Activated CD4-positive, alpha-beta memory T cell treated with anti-CD3 and anti-CD28 coated beads for 36 hours (primary cell): ENCODE measurements at regions not wholly inside any gene's neighbourhood (a gene's known extent, or its start where the extent isn't known, plus 50 kb on each side); places are given as distances from the start of the nearest gene placed in this dataset.
"Not testable (repeated sequence)": the region's sequence is repeated elsewhere in the genome, so short reads cannot be mapped to it uniquely, and the experiment has no call there.

ENCODE experiments used
- CTCF ChIA-PET: fragments of 350-600 bp; sonication (Branson Sonifier 250); formaldehyde crosslinking; loops from one replicate; lab custom pipeline; 2021; ENCODE audit warnings: antibody characterized with exemption, inconsistent platforms; lab: Charles Lee
- POLR2A ChIA-PET: fragments of 350-600 bp; sonication (Branson Sonifier 250); formaldehyde crosslinking; loops from one replicate; lab custom pipeline; 2021; ENCODE audit warnings: antibody characterized with exemption; lab: Charles Lee
- DNase-seq: peaks from one replicate; pipeline ENCODE4 v3.0.0-alpha.2; 2020
- H3K27ac Mint-ChIP-seq: one replicate; pipeline ENCODE4 v1.8.0; 2021; ENCODE audit warnings: mixed read lengths
- H3K27me3 Mint-ChIP-seq: one replicate; pipeline ENCODE4 v1.8.0; 2021; ENCODE audit warnings: mixed read lengths
- H3K36me3 Mint-ChIP-seq: one replicate; pipeline ENCODE4 v1.8.0; 2021; ENCODE audit warnings: mixed read lengths
- H3K4me1 Mint-ChIP-seq: one replicate; pipeline ENCODE4 v1.8.0; 2021; ENCODE audit warnings: low read depth, mixed read lengths
- H3K4me3 Mint-ChIP-seq: one replicate; pipeline ENCODE4 v1.8.0; 2021; ENCODE audit warnings: mild to moderate bottlenecking, mixed read lengths
- H3K9me3 Mint-ChIP-seq: one replicate; pipeline ENCODE4 v1.8.0; 2021; ENCODE audit warnings: mixed read lengths
- intact Hi-C: fragments of 100-400 bp; cut with micrococcal nuclease; formaldehyde crosslinking; loops from one replicate; pipeline ENCODE4 v1.15.1; 2023

DNA sequence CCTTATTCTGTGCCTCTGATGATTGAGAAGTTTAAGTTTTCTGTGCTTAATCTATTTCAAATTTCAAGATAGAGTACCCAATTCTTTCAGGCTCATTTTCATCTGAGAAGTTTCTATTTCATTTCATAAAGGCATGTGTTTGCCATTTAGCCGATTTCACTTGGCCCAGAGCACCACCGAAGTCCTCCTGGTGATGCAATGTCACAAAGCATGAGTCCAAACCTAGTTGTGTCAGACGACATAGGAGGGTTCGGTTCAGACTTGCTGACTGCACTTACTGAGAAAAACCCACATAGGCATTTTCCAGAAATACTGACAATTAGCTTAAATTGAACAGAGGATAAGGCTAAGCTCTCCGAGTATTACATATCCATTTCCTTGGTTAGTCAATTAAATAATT lies 152.4 kb upstream of the FAR2 start:
- Mint-ChIP-seq H3K27me3 (peaks cover 6% of the 10 kb centered on the region), H3K9me3 (no peaks in the 10 kb centered on the region), H3K4me1 (no peaks in the 10 kb centered on the region), H3K36me3 (no peaks in the 10 kb centered on the region), H3K27ac (no peak overlapping the region), H3K4me3 (no peak overlapping the region)
- ChIA-PET POLR2A (no interaction called here), CTCF (no interaction called here)
- DNase-seq, result no peak
- intact Hi-C loops, result loop anchor here (10.0 kb wide), 1 partner anchor 1262 kb away; no protein-coding TSS in a partner anchor

DNA sequence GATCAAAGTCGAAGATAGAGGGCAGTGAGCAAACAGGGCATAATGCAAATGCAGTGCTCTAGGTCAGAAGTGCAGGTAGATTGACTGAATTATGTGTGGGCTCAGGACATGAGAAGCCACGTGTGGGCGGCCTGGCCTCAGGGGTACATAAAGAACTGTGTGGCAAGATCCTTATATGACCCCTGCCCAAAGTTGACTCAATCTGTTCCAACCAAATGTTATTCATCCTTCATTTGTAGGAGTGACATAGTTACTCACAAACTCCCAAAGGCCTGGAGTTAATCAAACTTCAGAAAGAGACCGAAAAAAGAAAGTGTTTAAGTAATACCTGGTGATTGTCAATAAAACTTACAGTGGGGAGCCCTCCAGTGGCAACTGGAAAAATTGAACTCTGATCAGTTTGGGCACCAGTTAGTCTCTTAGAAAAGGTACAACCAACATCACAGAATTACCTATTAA lies 150.4 kb upstream of the FAR2 start:
- Mint-ChIP-seq H3K4me3 (no peak overlapping the region), H3K4me1 (no peaks in the 10 kb centered on the region), H3K36me3 (no peaks in the 10 kb centered on the region), H3K9me3 (no peaks in the 10 kb centered on the region), H3K27me3 (peaks cover 11% of the 10 kb centered on the region), H3K27ac (no peak overlapping the region)
- ChIA-PET POLR2A (no interaction called here), CTCF (no interaction called here)
- intact Hi-C loops, result loop anchor here (10.0 kb wide), 1 partner anchor 1264 kb away; no protein-coding TSS in a partner anchor
- DNase-seq, result peak; percentile 24

DNA sequence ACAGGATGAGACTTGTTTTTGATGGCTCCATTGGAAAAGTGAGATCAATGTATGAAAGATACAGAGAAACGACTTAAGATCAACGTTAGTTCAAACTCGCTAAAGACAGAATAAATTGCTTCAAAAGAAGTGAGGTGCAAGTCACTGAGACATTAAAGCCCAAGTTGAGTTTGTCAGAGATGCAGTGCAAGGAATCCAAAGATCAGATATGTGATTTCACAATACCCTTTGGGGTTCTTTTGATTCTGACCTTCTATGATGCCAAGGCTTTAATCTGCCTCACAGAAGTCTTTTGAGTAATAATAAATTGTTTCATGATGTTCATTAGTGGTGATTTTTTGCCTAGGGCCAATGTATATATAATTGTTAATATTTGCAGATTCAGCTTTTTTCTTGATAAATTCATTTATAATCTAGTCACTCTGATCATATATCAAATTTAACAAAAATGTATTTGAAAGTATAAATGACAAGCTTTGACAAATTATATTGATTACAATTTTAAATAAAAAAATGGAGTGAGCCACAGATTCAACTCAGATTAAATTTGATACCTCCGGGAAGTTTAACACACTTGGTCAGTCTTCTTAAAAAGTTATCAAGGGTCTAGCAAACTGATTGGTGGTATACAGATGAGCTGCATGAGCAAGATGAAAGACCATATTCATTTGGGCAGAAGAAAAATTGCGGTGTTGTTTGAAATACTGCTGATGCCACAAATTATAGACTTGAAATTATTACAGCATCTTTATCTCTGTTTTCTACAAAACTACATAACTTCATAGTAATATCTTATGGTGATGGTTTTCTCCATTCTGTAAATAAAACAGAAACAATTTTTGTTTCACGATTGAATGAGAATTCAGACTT lies 144.8 kb upstream of the FAR2 start:
- ChIA-PET CTCF (no interaction called here), POLR2A (no interaction called here)
- Mint-ChIP-seq H3K27me3 (peaks cover 13% of the 10 kb centered on the region), H3K4me3 (no peak overlapping the region), H3K27ac (no peak overlapping the region), H3K9me3 (no peaks in the 10 kb centered on the region), H3K36me3 (no peaks in the 10 kb centered on the region), H3K4me1 (no peaks in the 10 kb centered on the region)
- intact Hi-C loops, result no loop called here
- no peak for DNase-seq

DNA sequence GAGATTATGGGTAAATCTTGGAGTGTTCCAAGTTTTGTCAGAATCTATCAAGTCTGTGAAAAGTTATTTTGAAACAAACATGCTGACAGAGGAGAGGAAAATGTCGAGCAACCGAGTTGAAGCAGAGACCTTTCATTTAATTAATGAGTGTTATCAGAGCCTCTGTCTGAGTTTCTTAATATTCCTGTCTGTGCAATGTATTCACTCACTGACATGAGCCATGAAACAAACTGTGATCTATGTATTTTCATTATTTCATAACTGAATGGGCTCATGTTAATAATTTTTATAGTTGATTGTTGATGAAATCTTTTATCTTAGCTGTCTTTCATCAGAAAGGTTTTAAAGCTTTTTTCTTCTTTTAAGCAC lies 144.2 kb upstream of the FAR2 start:
- DNase-seq, result no peak
- intact Hi-C loops, result no loop called here
- CTCF ChIA-PET, result no interaction called here
- H3K27me3 Mint-ChIP-seq, result peaks cover 13% of the 10 kb centered on the region
- H3K9me3 Mint-ChIP-seq, result no peaks in the 10 kb centered on the region
- POLR2A ChIA-PET, result no interaction called here
- no peaks in the 10 kb centered on the region for H3K36me3 Mint-ChIP-seq
- H3K27ac Mint-ChIP-seq, result no peak overlapping the region
- no peaks in the 10 kb centered on the region for H3K4me1 Mint-ChIP-seq
- H3K4me3 Mint-ChIP-seq, result no peak overlapping the region

DNA sequence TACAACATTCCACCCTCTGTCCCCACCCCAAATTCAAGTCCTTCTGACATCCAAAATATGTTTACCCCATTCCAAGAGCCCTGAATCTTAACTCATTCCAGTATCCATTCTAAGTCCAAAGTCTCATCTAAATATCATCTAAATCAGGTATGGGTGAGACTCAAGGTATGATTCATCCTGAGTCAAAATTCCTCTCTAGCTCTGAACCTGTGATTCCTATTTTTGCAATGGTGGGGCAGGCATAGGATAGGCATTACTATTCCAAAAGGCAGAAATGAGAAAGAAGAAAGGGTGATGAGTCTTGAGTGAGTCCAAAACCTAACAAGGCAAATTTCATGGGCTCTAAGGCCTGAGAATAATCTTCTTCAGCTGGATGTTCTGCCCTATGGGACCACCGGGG lies 140.3 kb upstream of the FAR2 start:
- POLR2A ChIA-PET, result no interaction called here
- intact Hi-C loops, result no loop called here

DNA sequence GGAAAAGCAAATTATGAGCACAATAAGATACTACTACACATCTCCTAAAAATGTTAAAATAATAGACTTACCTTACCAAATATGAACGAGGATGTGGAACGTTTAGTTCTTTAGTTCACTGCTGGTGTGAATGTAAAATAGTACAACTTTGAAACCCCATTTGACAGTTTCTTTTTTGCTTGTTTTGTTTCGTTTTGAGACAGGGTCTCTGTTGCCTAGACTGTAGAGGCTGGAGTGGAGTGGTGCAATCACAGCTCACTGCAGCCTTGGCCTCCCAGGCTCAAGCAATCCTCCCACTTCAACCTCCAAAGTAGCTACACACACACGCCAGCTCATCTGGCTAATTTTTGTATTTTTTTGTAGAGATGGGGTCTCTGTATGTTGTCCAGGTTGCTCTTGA lies 136.4 kb upstream of the FAR2 start:
- no peaks in the 10 kb centered on the region for H3K9me3 Mint-ChIP-seq
- POLR2A ChIA-PET, result no interaction called here
- H3K36me3 Mint-ChIP-seq, result no peaks in the 10 kb centered on the region
- no peaks in the 10 kb centered on the region for H3K27me3 Mint-ChIP-seq
- H3K4me1 Mint-ChIP-seq, result no peaks in the 10 kb centered on the region
- no peak overlapping the region for H3K4me3 Mint-ChIP-seq
- no peak overlapping the region for H3K27ac Mint-ChIP-seq
- intact Hi-C loops, result no loop called here
- no peak for DNase-seq
- CTCF ChIA-PET, result no interaction called here

More for the DNA sequence above, 140.3 kb upstream of the FAR2 start:
- Mint-ChIP-seq H3K4me1 (no peaks in the 10 kb centered on the region), H3K36me3 (no peaks in the 10 kb centered on the region), H3K4me3 (no peak overlapping the region), H3K27me3 (peaks cover 2% of the 10 kb centered on the region), H3K9me3 (no peaks in the 10 kb centered on the region), H3K27ac (no peak overlapping the region)
- CTCF ChIA-PET, result no interaction called here
- DNase-seq, result no peak

DNA sequence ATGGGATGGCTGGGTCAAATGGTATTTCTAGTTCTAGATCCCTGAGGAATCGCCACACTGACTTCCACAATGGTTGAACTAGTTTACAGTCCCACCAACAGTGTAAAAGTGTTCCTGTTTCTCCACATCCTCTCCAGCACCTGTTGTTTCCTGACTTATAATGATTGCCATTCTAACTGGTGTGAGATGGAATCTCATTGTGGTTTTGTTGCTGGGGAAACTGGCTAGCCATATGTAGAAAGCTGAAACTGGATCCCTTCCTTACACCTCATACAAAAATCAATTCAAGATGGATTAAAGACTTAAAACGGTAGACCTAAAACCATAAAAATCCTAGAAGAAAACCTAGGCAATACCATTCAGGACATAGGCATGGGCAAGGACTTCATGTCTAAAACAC lies 131.5 kb upstream of the FAR2 start:
- POLR2A ChIA-PET, CTCF ChIA-PET, H3K9me3 Mint-ChIP-seq, H3K4me3 Mint-ChIP-seq, intact Hi-C loops, H3K36me3 Mint-ChIP-seq, H3K27ac Mint-ChIP-seq, H3K4me1 Mint-ChIP-seq, DNase-seq, H3K27me3 Mint-ChIP-seq: not testable (repeated sequence)

DNA sequence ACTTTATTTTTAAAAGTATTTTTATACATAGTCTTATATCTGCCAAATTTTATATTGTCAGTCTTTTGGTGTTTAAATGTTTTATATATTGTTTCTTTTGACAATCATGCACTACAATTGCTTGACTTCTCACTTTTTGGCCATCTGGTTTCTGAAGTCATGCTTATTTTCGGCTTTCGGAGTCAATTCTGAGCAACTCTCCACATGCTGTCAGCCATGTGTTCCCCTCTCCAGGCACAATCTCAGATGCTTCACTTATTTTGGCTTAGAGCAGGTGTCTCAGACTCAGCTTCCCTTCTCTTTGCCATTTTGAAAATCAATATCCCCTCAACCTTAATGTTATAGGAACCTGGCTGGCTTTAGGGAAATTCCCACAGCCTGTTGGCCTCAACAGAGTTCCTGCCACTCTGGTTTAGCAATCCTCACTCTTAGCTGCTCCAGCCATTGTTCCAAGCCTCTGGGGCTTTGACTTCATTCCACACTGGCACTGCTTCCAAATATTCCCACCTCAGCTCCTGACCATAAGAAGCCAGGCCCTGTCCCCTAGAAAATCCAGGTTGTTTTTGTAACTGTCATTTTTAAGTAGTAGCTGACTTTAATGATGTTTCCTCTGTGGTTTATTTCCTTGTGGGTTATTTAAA lies 125.5 kb upstream of the FAR2 start:
- intact Hi-C loops, result no loop called here
- no peak overlapping the region for H3K27ac Mint-ChIP-seq
- ChIA-PET POLR2A (no interaction called here), CTCF (no interaction called here)
- no peaks in the 10 kb centered on the region for H3K9me3 Mint-ChIP-seq
- no peak overlapping the region for H3K4me3 Mint-ChIP-seq
- no peaks in the 10 kb centered on the region for H3K36me3 Mint-ChIP-seq
- peaks cover 4% of the 10 kb centered on the region for H3K27me3 Mint-ChIP-seq
- peaks cover 8% of the 10 kb centered on the region for H3K4me1 Mint-ChIP-seq
- DNase-seq, result no peak

DNA sequence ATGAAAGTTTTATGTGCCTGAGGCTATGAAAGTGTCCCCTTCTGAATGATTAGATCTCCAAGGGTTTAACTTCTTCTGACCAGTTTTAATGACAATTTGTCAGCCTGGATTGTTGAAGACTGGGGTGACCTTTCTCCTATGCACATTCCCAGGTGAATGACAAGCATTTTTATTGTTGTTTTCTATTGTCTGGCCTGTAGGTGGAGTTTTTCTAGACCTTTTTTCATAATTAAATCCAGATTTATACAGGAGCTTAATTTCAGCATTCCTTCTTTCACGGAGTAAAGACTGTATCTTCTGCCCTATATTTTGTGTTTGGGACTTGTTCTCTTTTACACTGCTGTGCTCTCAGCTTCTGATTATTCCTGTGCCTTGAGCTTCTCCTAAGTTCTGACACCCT lies 125.0 kb upstream of the FAR2 start:
- DNase-seq, result no peak
- H3K27ac Mint-ChIP-seq, result no peak overlapping the region
- no peaks in the 10 kb centered on the region for H3K9me3 Mint-ChIP-seq
- intact Hi-C loops, result no loop called here
- no peaks in the 10 kb centered on the region for H3K36me3 Mint-ChIP-seq
- CTCF ChIA-PET, result interaction anchor here (0.6 kb wide), 1 partner anchor 549 kb away, joined by 3 read pairs; no protein-coding TSS in a partner anchor
- H3K27me3 Mint-ChIP-seq, result peaks cover 9% of the 10 kb centered on the region
- POLR2A ChIA-PET, result no interaction called here
- H3K4me3 Mint-ChIP-seq, result no peak overlapping the region
- H3K4me1 Mint-ChIP-seq, result peaks cover 8% of the 10 kb centered on the region

DNA sequence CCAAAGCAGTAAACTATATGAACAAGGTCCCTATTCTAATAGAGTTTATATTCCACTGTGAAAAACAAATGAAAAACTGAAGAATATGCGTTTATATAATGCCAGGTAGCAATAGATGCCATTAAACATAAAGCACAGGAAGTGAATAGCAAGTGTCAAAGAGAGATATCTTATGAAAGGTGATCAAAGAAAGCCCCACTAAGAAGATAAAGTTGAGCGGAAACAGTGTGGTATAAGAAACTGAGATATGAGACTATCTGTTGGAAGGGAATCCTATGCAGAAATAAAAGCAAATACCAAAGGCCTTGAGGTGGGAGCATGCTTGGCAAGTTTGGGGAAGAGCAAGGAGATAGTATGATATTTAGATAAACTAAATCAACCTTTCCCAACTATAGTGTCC lies 123.1 kb upstream of the FAR2 start:
- CTCF ChIA-PET, result no interaction called here
- no peak for DNase-seq
- peaks cover 8% of the 10 kb centered on the region for H3K4me1 Mint-ChIP-seq

DNA sequence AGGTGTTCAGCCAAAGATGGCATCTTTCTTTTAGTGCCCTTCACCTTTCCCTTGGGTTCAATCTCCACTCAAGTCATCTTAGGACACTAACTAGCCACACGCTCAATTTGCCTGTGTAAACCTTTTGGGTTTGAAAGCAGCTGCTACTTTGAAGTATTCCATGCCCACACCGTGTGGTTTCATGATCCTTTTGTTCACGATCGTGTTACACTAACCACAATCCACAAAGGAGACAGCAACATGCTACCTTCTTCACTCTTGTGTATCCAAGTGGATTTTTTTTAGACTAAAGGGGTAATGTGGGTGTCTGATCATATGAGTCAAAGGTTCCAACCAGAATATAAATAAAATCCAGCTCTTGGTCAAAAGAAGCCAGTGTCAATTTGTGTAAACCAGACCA lies 122.7 kb upstream of the FAR2 start:
- Mint-ChIP-seq H3K9me3 (no peaks in the 10 kb centered on the region), H3K27ac (no peak overlapping the region), H3K27me3 (peaks cover 14% of the 10 kb centered on the region), H3K4me1 (peaks cover 8% of the 10 kb centered on the region), H3K36me3 (no peaks in the 10 kb centered on the region), H3K4me3 (no peak overlapping the region)
- ChIA-PET CTCF (no interaction called here), POLR2A (no interaction called here)
- no peak for DNase-seq
- intact Hi-C loops, result no loop called here

More for the DNA sequence above, 123.1 kb upstream of the FAR2 start:
- no peak overlapping the region for H3K27ac Mint-ChIP-seq
- H3K27me3 Mint-ChIP-seq, result peaks cover 14% of the 10 kb centered on the region
- H3K9me3 Mint-ChIP-seq, result no peaks in the 10 kb centered on the region
- H3K4me3 Mint-ChIP-seq, result no peak overlapping the region
- POLR2A ChIA-PET, result no interaction called here
- intact Hi-C loops, result no loop called here
- no peaks in the 10 kb centered on the region for H3K36me3 Mint-ChIP-seq

DNA sequence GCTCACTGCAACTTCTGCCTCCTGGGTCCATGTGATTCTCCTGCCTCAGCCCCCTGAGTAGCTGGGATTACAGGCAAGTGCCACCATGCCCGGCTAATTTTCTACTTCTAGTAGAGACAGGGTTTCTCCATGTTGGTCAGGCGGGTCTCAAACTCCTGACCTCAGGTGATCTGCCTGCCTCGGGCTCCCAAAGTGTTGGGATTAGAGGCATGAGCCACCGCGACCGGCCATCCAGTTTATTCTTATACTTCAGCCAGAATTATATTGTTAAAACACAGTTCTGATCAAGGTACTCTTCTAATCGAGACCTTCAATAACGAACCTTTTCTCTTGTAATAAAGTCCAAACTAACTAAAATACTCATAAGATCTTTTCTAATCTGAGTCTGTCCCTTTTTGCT lies 119.6 kb upstream of the FAR2 start:
- POLR2A ChIA-PET, intact Hi-C loops, H3K27ac Mint-ChIP-seq, H3K9me3 Mint-ChIP-seq, H3K4me1 Mint-ChIP-seq, CTCF ChIA-PET, DNase-seq, H3K36me3 Mint-ChIP-seq, H3K4me3 Mint-ChIP-seq: not testable (repeated sequence)
- peaks cover 16% of the 10 kb centered on the region for H3K27me3 Mint-ChIP-seq

DNA sequence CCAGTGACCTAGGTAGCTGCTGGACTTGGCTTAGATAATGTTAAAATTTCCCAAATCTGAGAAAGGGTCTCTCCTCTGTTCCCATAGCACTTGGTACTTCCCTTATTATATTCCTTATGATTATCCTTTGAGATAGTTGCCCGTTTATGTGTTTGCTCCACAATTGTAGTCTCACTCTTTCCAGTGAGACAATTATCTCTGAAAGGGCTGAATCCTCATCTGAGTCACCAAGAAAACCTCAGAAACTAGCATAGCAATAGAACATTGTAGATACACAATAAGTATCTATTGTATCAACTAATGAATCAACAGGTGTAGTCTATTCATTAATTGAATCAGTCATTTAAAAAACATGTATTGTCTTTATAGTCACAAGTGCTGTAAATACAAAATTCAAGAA lies 119.1 kb upstream of the FAR2 start:
- DNase-seq, result no peak
- H3K9me3 Mint-ChIP-seq, result no peaks in the 10 kb centered on the region
- no peaks in the 10 kb centered on the region for H3K36me3 Mint-ChIP-seq
- intact Hi-C loops, result no loop called here
- H3K27ac Mint-ChIP-seq, result no peak overlapping the region
- no peak overlapping the region for H3K4me3 Mint-ChIP-seq
- peaks cover 18% of the 10 kb centered on the region for H3K27me3 Mint-ChIP-seq
- CTCF ChIA-PET, result no interaction called here
- POLR2A ChIA-PET, result no interaction called here
- H3K4me1 Mint-ChIP-seq, result peaks cover 8% of the 10 kb centered on the region
